ENCODE measurements at regions not wholly inside any gene's neighbourhood (a gene's known extent, or its start where the extent isn't known, plus 50 kb on each side); places are given as distances from the start of the nearest gene placed in this dataset.
A peak's percentile ranks its signal among the peaks of the same experiment; 100 is the strongest.

DNA sequence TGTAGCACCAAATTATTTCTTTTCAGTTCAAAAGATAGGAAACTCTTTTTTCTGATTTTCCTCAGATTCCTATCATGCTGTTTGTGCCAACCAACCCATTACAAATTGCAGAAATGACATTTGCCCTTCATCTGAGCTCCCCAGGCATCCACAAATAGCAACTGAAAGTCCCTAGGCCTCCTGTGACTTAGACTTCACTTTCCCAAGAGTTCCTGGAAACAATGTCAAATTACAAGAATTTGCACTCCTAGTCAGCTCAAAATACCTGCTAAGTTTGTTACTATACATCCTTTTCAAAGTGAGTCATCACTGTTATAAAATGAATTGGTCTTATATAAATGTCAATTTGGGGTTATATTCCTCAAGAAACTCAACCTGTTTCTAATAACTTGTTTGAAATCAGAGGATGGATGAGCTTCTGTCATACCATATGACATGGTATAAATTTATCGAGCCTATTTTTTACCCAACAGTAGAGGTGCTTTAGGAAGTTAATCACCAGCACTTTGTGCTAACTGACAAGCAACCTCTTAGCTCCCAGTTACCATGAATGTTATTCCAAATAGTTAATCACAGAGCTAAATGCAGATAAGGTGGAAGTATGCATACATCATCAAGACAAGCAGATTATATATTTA lies 256.5 kb downstream of the HACE1 start:
- H3K4me3 ChIP-seq (ENCODE audit: low read depth, low read length) = no peak overlapping the region
- no peak for TF ChIP-seq CTCF (IDR thresholded peaks at IDR 0.05; ENCODE audit: insufficient read depth, low read length)
- DNase-seq (ENCODE audit: low read depth) = no peak

- DNase-seq (ENCODE audit: low read depth) = no peak
- TF ChIP-seq CTCF (IDR thresholded peaks at IDR 0.05; ENCODE audit: insufficient read depth, low read length) = no peak
- no peak overlapping the region for H3K4me3 ChIP-seq (ENCODE audit: low read depth, low read length)
Measured at GRCh38 chr6:104601721-104602120, 258.0 kb downstream of the HACE1 start.

- TF ChIP-seq CTCF (IDR thresholded peaks at IDR 0.05; ENCODE audit: insufficient read depth, low read length) = no peak
- DNase-seq (ENCODE audit: low read depth) = peak; percentile 7
- H3K4me3 ChIP-seq (ENCODE audit: low read depth, low read length) = no peak overlapping the region
Measured at GRCh38 chr6:104601131-104601651, 258.5 kb downstream of the HACE1 start.

DNA sequence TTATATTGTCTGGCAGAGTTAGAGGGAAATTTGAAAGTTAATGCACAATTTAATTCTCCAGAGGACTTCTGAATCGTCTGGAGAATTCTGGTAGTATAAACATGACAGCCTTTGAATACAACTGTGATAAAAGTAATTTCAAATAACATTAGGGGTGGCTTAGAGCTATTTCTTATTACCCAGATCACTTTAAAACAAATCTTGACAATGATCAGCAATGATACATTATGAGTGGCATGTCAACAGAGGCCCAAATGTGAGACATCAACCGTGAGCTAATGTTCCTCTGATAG lies 259.1 kb downstream of the HACE1 start:
- no peak overlapping the region for H3K4me3 ChIP-seq (ENCODE audit: low read depth, low read length)
- no peak for DNase-seq (ENCODE audit: low read depth)
- TF ChIP-seq CTCF (IDR thresholded peaks at IDR 0.05; ENCODE audit: insufficient read depth, low read length) = no peak

DNA sequence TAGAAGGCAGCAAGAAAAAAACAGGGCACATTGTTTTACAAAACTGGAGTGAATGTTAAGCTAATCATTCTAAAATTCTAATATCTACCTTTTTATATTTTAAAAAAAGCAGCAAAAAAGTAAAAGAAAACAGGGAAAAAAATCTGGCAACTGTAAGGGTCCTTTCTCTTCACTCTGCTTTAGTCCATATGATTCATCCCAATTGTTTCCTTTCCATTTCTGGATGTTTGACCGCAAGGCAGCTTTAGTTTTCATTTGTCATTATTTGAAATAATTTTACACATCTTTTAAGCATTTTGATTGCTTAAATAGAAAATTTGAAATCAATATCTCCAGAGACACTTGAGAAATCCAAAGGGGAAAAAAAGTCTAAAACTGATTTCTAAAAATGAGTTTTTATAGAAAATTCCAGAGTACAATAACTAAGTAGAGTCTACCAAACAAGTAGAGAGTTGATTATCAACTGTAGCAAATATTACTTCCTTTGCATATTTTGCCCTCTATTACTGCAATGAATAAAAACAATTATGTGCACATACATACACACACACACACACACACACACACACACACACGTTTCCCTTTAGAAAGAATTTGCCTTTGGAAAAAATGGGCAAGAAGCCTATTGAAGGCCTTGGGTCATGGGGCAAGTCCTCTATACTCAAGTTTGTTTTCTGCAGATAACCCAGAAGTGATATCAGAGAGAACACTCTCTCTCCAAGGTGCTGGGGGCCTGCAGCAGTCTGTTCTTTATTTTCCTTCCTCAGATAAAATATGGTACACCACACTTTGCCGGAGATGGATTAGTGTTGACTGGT lies 259.7 kb downstream of the HACE1 start:
- TF ChIP-seq CTCF (IDR thresholded peaks at IDR 0.05; ENCODE audit: insufficient read depth, low read length) = no peak
- H3K4me3 ChIP-seq (ENCODE audit: low read depth, low read length) = no peak overlapping the region
- DNase-seq (ENCODE audit: low read depth) = no peak

DNA sequence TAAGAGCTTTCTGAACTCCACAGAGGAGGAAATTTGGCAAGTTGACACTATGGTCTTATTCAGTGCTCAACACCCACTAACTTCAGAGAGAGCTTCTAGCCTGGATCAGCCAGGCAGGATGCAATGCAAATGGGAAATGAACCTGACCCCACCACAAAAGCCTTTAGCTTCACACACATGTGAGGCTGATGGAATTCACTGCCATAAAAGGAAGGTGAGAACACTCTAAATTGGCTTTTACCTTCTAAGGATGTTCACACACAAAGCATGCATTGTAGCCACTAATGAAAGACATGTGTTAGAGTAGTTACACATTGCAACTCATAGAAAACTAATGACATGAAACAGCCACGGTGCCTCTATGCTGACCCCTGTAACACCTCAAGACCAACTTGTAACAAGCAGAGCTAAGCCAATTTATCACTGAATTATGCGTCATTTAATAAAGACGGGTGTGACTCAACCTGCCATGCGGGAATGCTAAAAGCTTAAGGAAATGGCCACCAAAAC lies 262.1 kb downstream of the HACE1 start:
- no peak for TF ChIP-seq CTCF (IDR thresholded peaks at IDR 0.05; ENCODE audit: insufficient read depth, low read length)
- peak; percentile 4 for DNase-seq (ENCODE audit: low read depth)
- no peak overlapping the region for H3K4me3 ChIP-seq (ENCODE audit: low read depth, low read length)
